ENCODE measurements at regions not wholly inside any gene's neighbourhood (a gene's known extent, or its start where the extent isn't known, plus 50 kb on each side); places are given as distances from the start of the nearest gene placed in this dataset.
"Not testable (repeated sequence)": the region's sequence is repeated elsewhere in the genome, so short reads cannot be mapped to it uniquely, and the experiment has no call there.

- no peak for DNase-seq
Measured at GRCh38 chr6:120348926-120349325, 985.4 kb downstream of the TBC1D32 start.

- no peak for DNase-seq
Measured at GRCh38 chr6:120328521-120328920, 979.0 kb upstream of the MAN1A1 start.

DNA sequence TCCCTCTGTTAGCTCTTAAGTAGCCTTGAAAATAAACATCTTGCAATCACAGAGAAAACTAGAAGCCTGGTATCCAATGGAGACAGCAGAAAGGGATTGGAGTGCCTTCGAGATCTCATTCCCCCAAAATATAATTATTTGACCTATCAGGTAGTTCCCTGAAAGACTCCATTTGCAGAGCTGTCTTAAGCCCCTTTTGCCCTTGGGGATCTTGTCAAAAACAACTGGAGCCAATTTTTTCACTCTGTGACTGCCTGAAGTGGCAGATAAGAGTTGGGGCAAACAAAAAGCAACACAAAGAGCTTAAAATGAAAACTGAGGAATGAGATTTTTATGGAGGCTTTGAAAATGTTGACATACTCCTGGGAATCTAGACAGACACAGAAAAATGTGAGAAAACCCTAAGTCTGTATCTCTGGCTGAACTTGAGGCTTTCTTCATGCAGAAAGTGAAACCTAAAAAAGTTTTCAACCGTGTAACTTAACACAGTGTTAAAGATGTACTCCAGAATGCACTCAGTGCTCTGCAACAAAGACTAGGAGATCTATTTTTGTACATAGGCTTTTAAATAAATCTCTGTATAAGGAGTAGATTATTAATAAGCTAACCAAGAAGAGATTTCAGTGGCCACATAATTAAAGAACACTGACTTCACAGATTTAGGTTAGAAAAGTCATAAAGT, 971.1 kb upstream of the MAN1A1 start:
- DNase-seq, result no peak

- DNase-seq, result no peak
Measured at GRCh38 chr6:120304223-120304622, 954.7 kb upstream of the MAN1A1 start.

DNA sequence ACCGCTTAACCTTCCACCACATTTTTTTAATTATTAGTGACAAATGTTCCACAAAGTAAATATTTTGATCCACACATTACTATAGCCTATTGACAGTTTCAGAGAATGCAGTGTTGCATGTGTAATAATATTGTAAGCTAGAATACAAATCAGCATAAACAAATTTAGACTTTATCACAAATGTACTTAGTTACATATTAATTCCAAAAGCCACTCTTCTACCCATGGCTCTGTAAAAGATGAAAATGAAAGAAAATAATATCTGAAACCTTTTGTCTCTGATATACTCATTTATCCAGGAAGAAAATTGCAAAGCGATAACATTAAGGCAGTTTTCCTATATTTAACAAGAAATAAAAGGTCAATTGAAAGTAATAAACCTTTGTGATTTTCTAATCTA, 954.0 kb upstream of the MAN1A1 start:
- DNase-seq, result no peak

- DNase-seq, result no peak
Measured at GRCh38 chr6:120302041-120302440, 952.5 kb upstream of the MAN1A1 start.

- DNase-seq, result no peak
Measured at GRCh38 chr6:120290964-120291363, 941.4 kb upstream of the MAN1A1 start.

DNA sequence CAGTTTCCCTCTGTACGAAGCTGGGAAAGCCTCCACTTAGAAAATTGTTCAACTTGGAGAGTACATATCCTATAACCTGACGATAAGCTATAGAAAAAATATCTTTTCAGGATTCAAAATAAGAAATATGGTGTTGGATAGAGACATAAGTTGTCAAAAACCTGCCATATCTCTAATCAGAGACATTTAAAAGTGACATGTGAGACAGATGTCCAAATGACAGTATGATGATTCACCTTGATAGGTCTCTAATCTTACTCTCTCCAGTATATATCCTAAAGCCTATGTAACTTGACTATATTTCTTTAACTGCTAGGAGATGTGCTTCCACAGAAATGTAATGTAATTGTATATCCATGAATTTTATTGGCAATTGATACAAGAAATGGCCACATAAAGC, 932.4 kb upstream of the MAN1A1 start:
- DNase-seq, result no peak

DNA sequence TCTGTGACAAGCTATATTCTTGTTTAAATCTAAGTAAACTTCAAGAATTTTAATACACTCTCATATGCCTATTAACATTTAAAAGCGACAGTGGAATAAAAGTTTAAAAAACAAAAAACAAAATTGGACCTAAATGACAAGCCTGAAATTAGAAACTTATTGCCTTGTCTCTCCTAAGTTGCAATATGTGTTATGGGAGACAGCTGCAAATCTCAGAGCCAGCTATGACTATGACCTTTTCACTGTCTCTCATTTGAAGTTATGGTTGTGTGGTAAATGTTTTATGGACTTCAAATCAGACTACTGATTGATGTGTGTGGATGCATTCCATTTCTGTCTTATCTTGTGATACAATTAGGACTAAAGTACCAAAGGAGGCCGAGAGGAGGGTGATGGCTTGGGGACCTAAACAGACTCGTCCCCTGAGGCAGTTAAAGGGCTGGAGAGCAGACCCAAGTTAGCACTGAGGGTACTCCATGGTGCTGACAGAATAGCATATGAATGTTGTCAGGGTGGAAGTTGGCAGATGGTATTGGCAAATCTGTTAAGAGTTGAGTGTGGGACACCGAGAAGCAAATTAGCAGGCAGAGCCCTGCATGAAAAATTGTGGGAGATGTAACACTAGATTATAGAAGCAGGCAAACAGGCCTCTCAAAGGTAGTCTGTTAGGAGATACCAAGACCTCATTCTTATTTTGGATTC, 930.1 kb upstream of the MAN1A1 start:
- no peak for DNase-seq

DNA sequence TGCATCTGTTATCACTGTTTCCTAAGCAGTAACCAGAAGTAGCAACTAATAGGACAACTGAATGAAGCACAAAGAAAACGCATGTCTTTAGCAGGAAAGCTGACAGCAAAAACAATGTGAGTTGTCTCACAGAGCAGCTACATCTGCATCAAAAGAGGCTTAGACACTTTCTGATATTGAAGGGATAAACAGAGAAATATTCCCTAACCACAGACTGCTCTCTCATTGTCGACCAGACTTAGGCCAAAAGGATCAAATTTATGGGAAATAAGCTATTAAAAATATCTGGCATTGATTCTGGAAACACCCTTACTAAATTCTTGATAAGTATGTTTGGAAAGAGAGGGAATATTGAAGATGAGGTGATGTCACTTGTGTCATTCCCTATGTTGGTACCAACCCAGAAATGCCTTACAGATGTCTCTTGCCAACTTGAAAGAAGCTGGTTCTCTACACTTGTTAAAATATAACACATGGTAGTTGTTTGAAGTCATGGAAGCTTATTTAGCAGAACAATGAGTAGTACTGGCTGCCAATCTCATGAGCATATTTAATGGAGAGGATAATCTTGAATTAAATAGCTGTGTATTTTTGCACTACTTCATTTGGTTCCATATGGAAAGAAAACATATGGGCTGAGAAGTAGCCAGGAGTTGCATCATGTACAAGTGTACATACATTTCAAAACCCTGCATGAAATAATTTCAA, 929.3 kb upstream of the MAN1A1 start:
- no peak for DNase-seq

DNA sequence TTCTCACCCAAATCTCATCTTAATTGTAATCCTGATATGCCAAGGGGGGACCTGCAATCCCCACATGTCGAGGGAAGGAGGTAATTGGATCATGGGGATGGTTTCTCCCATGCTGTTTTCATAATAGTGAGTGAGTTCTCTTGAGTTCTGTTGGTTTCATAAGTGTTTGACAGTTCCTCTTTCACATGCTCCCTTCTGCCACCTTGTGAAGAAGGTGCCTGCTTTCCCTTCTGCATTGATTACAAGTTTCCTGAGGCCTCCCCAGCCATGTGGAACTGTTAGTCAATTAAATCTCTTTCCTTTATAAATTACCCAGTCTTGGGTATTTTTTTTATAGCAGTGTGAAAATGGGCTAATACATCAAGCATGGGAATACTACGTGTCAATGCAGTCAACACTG, 925.0 kb upstream of the MAN1A1 start:
- no peak for DNase-seq

DNA sequence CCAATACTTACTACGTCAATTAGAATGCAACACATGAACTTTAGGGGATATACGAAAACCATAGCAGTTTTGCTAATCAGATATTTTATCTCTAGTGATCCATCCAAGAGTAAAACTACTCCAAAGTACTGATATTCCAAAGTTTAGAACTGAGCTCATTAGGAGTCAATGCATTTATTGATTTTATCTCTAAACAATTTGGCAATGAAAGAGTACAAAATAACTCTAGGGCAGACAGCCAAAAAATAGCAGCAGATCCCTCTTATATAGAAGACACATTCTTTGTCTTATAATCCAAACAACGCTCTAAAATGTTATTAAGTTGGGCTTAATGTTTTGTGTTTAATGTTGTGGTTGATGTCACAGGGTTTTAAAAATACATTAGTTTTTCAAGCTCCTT, 923.9 kb upstream of the MAN1A1 start:
- no peak for DNase-seq

DNA sequence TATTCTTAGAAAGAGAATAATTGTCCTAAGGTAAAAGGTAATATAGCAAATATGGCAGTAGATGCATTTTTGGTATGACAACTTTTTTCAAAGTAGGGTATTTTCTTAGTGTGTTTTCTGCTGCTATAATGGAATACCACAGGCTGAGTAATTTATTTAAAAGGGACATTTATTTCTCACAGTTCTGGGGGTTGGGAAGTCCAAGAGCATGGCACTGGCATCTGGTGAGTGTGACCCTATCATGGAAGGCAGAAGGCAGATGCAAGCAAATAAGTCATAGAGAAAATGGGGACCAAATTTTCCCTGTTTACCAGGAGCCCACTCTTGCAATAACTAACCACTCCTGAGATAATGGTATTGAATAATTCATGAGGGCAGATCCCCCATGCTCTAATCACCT, 922.5 kb upstream of the MAN1A1 start:
- no peak for DNase-seq

- not testable (repeated sequence) for DNase-seq
Measured at GRCh38 chr6:120268256-120268655, 918.7 kb upstream of the MAN1A1 start.

GRCh38 chr6:120262354-120262753, 912.8 kb upstream of the MAN1A1 start:
- DNase-seq, result no peak

DNA sequence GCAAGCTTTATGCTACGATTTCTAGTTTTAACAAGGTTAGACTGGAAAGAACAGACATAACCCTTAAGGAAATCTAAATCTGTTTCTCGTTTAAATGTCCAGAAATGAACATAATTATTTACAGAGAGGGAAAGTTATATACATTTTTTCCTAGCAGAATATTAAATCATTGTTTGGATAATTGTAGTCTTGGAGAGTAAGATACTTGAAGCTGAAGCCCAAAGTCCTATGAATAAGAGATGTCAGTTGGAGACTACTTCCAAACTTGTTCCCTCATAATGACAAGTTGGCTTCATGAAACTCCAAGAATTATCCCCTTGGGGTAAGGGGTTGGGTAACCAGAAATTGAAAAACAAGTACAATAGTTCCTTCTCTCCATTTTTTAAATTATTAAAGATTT, 911.1 kb upstream of the MAN1A1 start:
- DNase-seq, result no peak

DNA sequence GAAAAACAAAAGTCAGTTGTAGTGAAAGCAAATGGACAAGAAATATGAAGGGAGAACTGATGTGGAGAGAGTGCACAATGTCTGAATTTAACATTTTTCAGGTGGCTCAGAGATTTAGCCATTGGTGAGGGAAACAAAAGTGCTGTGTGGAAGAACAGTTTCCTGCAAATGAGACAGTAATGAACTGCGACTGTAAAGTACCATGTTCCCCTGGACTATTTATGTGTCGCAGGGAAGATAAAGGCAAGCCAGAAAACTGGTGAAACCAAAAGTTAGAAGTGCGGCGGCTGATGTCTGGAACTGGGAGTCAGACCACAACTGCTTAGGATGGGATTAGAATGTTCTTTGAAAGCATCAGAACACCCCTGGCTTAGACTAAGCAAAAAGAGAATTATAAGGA, 905.1 kb upstream of the MAN1A1 start:
- DNase-seq, result no peak

- no peak for DNase-seq
Measured at GRCh38 chr6:120248451-120248850, 898.9 kb upstream of the MAN1A1 start.

DNA sequence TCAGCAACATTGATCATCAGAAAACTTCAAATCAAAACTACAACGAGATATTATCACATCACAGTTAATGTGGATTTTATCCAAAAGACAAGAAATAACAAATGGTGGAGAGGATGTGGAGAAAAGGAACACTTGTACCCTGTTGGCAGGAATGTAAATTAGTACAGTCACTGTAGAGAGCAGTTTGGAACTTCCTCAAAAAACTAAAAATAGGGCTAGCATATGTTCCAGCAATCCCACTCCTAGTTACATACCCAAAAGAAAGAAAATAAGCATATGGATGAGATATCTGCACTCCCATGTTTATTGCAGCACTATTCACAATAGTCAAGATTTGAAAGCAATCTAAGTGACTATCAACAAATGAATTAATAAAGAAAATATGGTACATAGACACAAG, 887.7 kb upstream of the MAN1A1 start:
- DNase-seq, result no peak

DNA sequence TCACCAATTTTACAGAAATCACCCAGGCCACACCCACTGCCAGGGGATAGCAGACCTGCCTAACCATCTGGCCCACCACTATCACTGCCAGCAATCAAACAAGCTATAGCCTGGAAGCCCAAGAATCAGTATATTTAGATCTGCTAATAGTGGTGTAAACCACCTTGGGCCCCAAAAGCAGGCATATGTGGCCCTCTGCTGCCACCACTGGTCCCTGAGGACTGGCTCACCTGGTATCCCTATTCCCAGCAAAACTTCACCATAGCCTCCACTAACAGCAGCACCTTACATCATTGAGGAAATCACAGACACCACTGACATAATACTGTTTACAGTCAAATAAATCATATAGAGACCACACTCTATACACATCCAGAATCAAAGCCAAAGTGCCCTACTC, 880.4 kb upstream of the MAN1A1 start:
- DNase-seq, result no peak

GRCh38 chr6:120228297-120228696, 878.7 kb upstream of the MAN1A1 start:
- no peak for DNase-seq

DNA sequence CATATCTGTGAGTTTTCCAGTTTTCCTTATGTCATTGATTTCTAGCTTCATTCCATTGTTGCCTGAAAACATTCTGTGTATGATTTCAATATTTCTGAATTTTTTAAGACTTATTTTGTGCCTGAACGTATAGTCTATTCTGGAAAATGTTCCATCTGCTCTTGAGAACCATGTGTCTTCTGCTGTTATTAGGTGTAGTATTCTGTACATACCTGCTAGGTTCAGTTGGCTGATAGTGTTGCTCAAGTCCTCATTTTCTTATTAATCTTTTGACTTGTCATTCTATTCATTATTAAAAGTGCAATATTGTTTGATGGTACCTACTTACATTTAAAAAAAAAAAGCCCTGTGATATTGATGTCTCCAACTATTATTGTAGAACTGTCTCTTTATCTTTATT, 869.8 kb upstream of the MAN1A1 start:
- DNase-seq, result no peak

DNA sequence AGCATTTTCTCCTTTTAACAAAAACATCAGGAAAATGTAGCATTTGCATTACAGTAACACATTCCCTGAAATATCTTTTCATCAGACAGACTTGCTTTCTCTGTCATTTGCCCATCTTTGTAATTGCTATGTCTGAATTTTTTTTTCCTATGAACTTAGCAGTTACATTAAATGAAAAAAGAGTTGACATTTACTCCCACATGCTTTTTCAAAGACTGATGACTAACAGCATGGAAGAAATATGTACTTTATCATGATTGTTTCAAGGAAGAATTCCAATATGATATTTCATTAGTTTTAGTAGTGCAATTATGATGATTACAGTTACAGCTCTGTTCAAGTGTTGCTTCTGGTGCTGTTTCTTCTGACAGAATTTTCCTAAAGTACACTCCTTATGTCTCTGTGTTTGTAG, 864.5 kb upstream of the MAN1A1 start:
- DNase-seq, result no peak

All from NCI-H1105 (cell line).